ENCODE measurements at regions not wholly inside any gene's neighbourhood (a gene's known extent, or its start where the extent isn't known, plus 50 kb on each side); places are given as distances from the start of the nearest gene placed in this dataset.

GRCh38 chr7:57343901-57344622 lies 105.9 kb upstream of the ZNF716 start:
- TF ChIP-seq CTCF (IDR thresholded peaks at IDR 0.05; ENCODE audit: low read depth, low read length) (no peak), EZH2phosphoT487 (IDR thresholded peaks at IDR 0.05; ENCODE audit: low read depth) (no peak)
- no peaks in the 10 kb centered on the region for H3K9me3 ChIP-seq (ENCODE audit: insufficient read depth, low read length)

GRCh38 chr7:57344957-57345356 lies 105.0 kb upstream of the ZNF716 start:
- no peak overlapping the region for H3K9ac ChIP-seq (ENCODE audit: low read length)
- no peaks in the 10 kb centered on the region for H3K36me3 ChIP-seq (replicated peaks; ENCODE audit: low read depth, low read length)

More at GRCh38 chr7:57343901-57344622, 105.9 kb upstream of the ZNF716 start:
- H3K9ac ChIP-seq (ENCODE audit: low read length), result no peak overlapping the region
- H2AFZ ChIP-seq (ENCODE audit: low read depth, low read length), result no peak overlapping the region
- H3K79me2 ChIP-seq (ENCODE audit: low read length), result no peaks in the 10 kb centered on the region
- no peaks in the 10 kb centered on the region for H4K20me1 ChIP-seq (ENCODE audit: insufficient read depth, low read length)
- H3K4me2 ChIP-seq (ENCODE audit: low read length), result no peak overlapping the region
- H3K4me3 ChIP-seq (ENCODE audit: low read length), result no peak overlapping the region
- H3K27ac ChIP-seq (ENCODE audit: low read length), result no peak overlapping the region
- H3K36me3 ChIP-seq (replicated peaks; ENCODE audit: low read depth, low read length), result no peaks in the 10 kb centered on the region
- H3K4me1 ChIP-seq (ENCODE audit: low read length), result no peaks in the 10 kb centered on the region
- H3K27me3 ChIP-seq (ENCODE audit: low read depth, low read length), result no peaks in the 10 kb centered on the region

GRCh38 chr7:57348646-57349269 lies 101.2 kb upstream of the ZNF716 start:
- TF ChIP-seq EZH2phosphoT487 (IDR thresholded peaks at IDR 0.05; ENCODE audit: low read depth), result no peak
- no peak for TF ChIP-seq CTCF (IDR thresholded peaks at IDR 0.05; ENCODE audit: low read depth, low read length)

More at GRCh38 chr7:57344957-57345356, 105.0 kb upstream of the ZNF716 start:
- H2AFZ ChIP-seq (ENCODE audit: low read depth, low read length), result no peak overlapping the region
- no peaks in the 10 kb centered on the region for H3K9me3 ChIP-seq (ENCODE audit: insufficient read depth, low read length)
- TF ChIP-seq CTCF (IDR thresholded peaks at IDR 0.05; ENCODE audit: low read depth, low read length) (no peak), EZH2phosphoT487 (IDR thresholded peaks at IDR 0.05; ENCODE audit: low read depth) (no peak)
- no peak overlapping the region for H3K27ac ChIP-seq (ENCODE audit: low read length)
- H3K27me3 ChIP-seq (ENCODE audit: low read depth, low read length), result no peaks in the 10 kb centered on the region
- H3K4me3 ChIP-seq (ENCODE audit: low read length), result no peak overlapping the region
- H3K4me1 ChIP-seq (ENCODE audit: low read length), result no peaks in the 10 kb centered on the region
- H3K79me2 ChIP-seq (ENCODE audit: low read length), result no peaks in the 10 kb centered on the region
- H3K4me2 ChIP-seq (ENCODE audit: low read length), result no peak overlapping the region
- no peaks in the 10 kb centered on the region for H4K20me1 ChIP-seq (ENCODE audit: insufficient read depth, low read length)

GRCh38 chr7:57354195-57354594 lies 95.8 kb upstream of the ZNF716 start:
- Histone ChIP-seq H3K4me3 (ENCODE audit: low read length) (no peak overlapping the region), H3K79me2 (ENCODE audit: low read length) (no peaks in the 10 kb centered on the region), H3K36me3 (replicated peaks; ENCODE audit: low read depth, low read length) (no peaks in the 10 kb centered on the region), H3K4me1 (ENCODE audit: low read length) (no peaks in the 10 kb centered on the region), H3K9ac (ENCODE audit: low read length) (no peak overlapping the region), H2AFZ (ENCODE audit: low read depth, low read length) (no peak overlapping the region), H4K20me1 (ENCODE audit: insufficient read depth, low read length) (no peaks in the 10 kb centered on the region), H3K9me3 (ENCODE audit: insufficient read depth, low read length) (no peaks in the 10 kb centered on the region), H3K27me3 (ENCODE audit: low read depth, low read length) (no peaks in the 10 kb centered on the region), H3K27ac (ENCODE audit: low read length) (no peak overlapping the region), H3K4me2 (ENCODE audit: low read length) (no peak overlapping the region)
- TF ChIP-seq EZH2phosphoT487 (IDR thresholded peaks at IDR 0.05; ENCODE audit: low read depth), result no peak
- no peak for TF ChIP-seq CTCF (IDR thresholded peaks at IDR 0.05; ENCODE audit: low read depth, low read length)

More at GRCh38 chr7:57348646-57349269, 101.2 kb upstream of the ZNF716 start:
- Histone ChIP-seq H3K36me3 (replicated peaks; ENCODE audit: low read depth, low read length) (no peaks in the 10 kb centered on the region), H3K4me3 (ENCODE audit: low read length) (no peak overlapping the region), H3K9me3 (ENCODE audit: insufficient read depth, low read length) (no peaks in the 10 kb centered on the region), H3K4me2 (ENCODE audit: low read length) (no peak overlapping the region), H2AFZ (ENCODE audit: low read depth, low read length) (no peak overlapping the region), H3K9ac (ENCODE audit: low read length) (no peak overlapping the region), H3K4me1 (ENCODE audit: low read length) (no peaks in the 10 kb centered on the region), H4K20me1 (ENCODE audit: insufficient read depth, low read length) (no peaks in the 10 kb centered on the region), H3K27ac (ENCODE audit: low read length) (no peak overlapping the region), H3K27me3 (ENCODE audit: low read depth, low read length) (no peaks in the 10 kb centered on the region), H3K79me2 (ENCODE audit: low read length) (no peaks in the 10 kb centered on the region)

Data from OCI-LY3 (cell line).